Keratinocyte (primary cell): ENCODE measurements at regions not wholly inside any gene's neighbourhood (a gene's known extent, or its start where the extent isn't known, plus 50 kb on each side); places are given as distances from the start of the nearest gene placed in this dataset.

Source experiments
- EZH2 ChIP-seq: IDR thresholded peaks from one replicate; pipeline ENCODE4 v1.6.1; 2012; ENCODE audit warnings: inconsistent platforms, mild to moderate bottlenecking, low read length, moderate library complexity
- TF ChIP-seq, protein P1 (sequence below), 3 experiments: IDR thresholded peaks in 1 of 3; conservative IDR thresholded peaks in 1 of 3; optimal IDR thresholded peaks in 1 of 3; 2 replicates in 2 of 3; 3 replicates in 1 of 3; pipeline versions ENCODE3 to v1.5.1; 2011; ENCODE audit warnings: low read length in 3 of 3, mild to moderate bottlenecking in 3 of 3, moderate library complexity in 2 of 3, control low read depth in 1 of 3, inconsistent platforms in 1 of 3; ENCODE audit not compliant: insufficient read depth in 2 of 3; ENCODE audit errors: extremely low read depth in 1 of 3

DNA sequence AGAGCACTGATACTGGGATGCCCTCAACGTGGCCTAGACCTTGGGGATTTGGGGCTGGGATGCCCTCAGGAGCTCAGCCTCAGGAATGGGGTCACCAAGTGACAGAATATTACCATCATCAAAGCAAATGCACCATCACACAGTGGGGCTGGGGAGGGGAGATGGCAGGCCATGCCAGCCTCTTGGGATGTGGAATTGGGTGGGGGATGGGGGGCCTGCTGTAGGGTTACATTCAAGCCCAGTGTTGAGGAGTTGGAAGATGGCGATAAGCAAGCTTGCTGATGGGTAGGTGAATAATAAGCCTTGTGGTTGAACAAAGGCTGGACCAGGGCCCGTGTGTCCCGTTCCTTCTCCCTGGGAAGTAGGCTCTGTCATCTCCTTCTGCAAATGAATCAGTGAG, 69.1 kb upstream of the GPR12 start:
- TF ChIP-seq, protein P1, sequence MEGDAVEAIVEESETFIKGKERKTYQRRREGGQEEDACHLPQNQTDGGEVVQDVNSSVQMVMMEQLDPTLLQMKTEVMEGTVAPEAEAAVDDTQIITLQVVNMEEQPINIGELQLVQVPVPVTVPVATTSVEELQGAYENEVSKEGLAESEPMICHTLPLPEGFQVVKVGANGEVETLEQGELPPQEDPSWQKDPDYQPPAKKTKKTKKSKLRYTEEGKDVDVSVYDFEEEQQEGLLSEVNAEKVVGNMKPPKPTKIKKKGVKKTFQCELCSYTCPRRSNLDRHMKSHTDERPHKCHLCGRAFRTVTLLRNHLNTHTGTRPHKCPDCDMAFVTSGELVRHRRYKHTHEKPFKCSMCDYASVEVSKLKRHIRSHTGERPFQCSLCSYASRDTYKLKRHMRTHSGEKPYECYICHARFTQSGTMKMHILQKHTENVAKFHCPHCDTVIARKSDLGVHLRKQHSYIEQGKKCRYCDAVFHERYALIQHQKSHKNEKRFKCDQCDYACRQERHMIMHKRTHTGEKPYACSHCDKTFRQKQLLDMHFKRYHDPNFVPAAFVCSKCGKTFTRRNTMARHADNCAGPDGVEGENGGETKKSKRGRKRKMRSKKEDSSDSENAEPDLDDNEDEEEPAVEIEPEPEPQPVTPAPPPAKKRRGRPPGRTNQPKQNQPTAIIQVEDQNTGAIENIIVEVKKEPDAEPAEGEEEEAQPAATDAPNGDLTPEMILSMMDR (optimal IDR thresholded peaks at IDR 0.05 in 1 of 3, IDR thresholded peaks at IDR 0.05 in 1 of 3, conservative IDR thresholded peaks at IDR 0.05 in 1 of 3; ENCODE audit: extremely low read depth in 1 of 3, insufficient read depth in 2 of 3, low read length in 3 of 3): no peak
- no peak for TF ChIP-seq EZH2
